Chondrocyte (in vitro differentiated cells): ENCODE measurements at regions not wholly inside any gene's neighbourhood (a gene's known extent, or its start where the extent isn't known, plus 50 kb on each side); places are given as distances from the start of the nearest gene placed in this dataset.

ENCODE experiments used
- DNase-seq: peaks from one replicate; pipeline ENCODE4 v3.0.0; 2021; ENCODE audit warnings: mixed read lengths, low spot score
- H3K27ac Mint-ChIP-seq: one replicate; pipeline ENCODE4 v1.8.0; 2021; ENCODE audit warnings: mild to moderate bottlenecking, moderate library complexity, mixed read lengths; ENCODE audit not compliant: unreplicated experiment
- H3K27me3 Mint-ChIP-seq: 2 replicates; pipeline ENCODE4 v1.8.0; 2021; ENCODE audit warnings: low read depth, mixed read lengths
- H3K36me3 Mint-ChIP-seq: 2 replicates; pipeline ENCODE4 v1.8.0; 2021; ENCODE audit warnings: low read depth, mixed read lengths
- H3K4me1 Mint-ChIP-seq: 2 replicates; pipeline ENCODE4 v1.8.0; 2021; ENCODE audit warnings: low read depth, mild to moderate bottlenecking, mixed read lengths
- H3K4me3 Mint-ChIP-seq: one replicate; pipeline ENCODE4 v1.8.0; 2021; ENCODE audit warnings: mild to moderate bottlenecking, moderate library complexity, mixed read lengths; ENCODE audit not compliant: unreplicated experiment
- H3K9me3 Mint-ChIP-seq: 2 replicates; pipeline ENCODE4 v1.8.0; 2021; ENCODE audit warnings: low read depth, mixed read lengths
- TF ChIP-seq, protein P1 (sequence below): fragments of 200-600 bp; sonication (generic); IDR thresholded peaks from 2 replicates; pipeline ENCODE4 v1.5.0; 2021; ENCODE audit warnings: antibody characterized with exemption, mild to moderate bottlenecking, moderate library complexity

DNA sequence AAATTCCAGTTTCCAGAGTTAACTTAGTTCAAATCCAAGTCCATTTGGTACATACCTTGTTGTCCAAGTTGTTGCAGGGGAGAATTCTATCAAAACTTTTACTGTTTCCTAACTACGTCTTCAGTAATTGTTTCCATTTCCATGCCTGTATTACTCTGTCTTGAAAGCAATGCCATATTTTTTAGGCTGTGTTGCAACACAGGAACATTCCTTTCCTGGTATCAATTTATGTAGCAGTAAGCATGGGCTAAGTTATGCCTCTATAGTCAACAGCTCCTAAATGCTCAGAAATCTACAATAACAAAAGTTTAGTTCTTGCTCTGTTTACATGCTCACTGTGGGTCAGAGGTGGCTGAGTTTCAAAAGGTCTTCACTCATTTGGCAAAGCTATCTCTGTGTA lies 1943.8 kb upstream of the PIK3C3 start:
- Mint-ChIP-seq H3K27me3 (no peaks in the 10 kb centered on the region), H3K27ac (no peak overlapping the region), H3K4me3 (no peak overlapping the region), H3K9me3 (no peaks in the 10 kb centered on the region), H3K4me1 (peaks cover 7% of the 10 kb centered on the region), H3K36me3 (no peaks in the 10 kb centered on the region)
- no peak for DNase-seq
- TF ChIP-seq, protein P1, sequence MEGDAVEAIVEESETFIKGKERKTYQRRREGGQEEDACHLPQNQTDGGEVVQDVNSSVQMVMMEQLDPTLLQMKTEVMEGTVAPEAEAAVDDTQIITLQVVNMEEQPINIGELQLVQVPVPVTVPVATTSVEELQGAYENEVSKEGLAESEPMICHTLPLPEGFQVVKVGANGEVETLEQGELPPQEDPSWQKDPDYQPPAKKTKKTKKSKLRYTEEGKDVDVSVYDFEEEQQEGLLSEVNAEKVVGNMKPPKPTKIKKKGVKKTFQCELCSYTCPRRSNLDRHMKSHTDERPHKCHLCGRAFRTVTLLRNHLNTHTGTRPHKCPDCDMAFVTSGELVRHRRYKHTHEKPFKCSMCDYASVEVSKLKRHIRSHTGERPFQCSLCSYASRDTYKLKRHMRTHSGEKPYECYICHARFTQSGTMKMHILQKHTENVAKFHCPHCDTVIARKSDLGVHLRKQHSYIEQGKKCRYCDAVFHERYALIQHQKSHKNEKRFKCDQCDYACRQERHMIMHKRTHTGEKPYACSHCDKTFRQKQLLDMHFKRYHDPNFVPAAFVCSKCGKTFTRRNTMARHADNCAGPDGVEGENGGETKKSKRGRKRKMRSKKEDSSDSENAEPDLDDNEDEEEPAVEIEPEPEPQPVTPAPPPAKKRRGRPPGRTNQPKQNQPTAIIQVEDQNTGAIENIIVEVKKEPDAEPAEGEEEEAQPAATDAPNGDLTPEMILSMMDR = no peak

DNA sequence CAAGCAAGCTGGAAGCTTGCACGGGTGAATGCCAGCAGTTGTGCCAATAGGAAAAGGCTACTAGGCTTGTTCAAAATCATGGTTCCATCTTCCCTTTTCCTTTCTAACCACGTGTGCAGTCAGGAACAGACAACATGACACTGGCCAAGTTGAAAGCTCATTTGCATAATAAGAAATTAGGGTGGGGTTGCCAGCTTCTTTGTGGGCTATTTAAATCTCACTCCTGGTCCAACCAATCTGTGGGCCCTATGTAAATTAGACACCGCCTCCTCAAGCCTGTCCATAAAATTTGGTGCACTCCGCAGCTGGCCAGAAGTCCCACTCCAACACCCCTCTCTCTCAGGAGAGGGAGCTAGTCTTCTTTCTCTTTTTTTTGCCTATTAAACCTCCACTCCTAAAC lies 1948.4 kb upstream of the PIK3C3 start:
- TF ChIP-seq, protein P1 = no peak
- Mint-ChIP-seq H3K27ac (no peak overlapping the region), H3K9me3 (no peaks in the 10 kb centered on the region), H3K27me3 (peaks cover 3% of the 10 kb centered on the region), H3K4me1 (no peaks in the 10 kb centered on the region), H3K36me3 (no peaks in the 10 kb centered on the region), H3K4me3 (no peak overlapping the region)
- no peak for DNase-seq

DNA sequence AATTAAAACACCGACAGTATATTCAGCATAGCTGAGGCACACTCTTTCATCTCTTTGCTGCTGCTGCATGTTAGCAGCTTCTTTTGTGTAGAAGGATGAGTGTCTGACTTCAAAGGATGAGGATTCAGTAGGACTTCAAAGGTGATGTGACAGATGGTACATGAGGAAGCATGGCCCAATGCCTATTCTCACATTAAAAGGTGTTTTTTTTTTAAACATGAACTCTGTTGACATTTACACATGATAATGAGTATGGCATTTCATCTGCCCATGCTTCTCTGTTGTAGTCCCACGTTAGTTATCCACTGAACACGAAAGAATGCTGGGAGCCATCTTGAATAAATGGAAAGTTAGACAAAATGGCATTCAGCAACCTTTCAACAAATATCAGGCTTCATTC lies 1950.8 kb upstream of the PIK3C3 start:
- Mint-ChIP-seq H3K9me3 (no peaks in the 10 kb centered on the region), H3K27ac (no peak overlapping the region), H3K4me1 (no peaks in the 10 kb centered on the region), H3K4me3 (no peak overlapping the region), H3K36me3 (no peaks in the 10 kb centered on the region), H3K27me3 (peaks cover 3% of the 10 kb centered on the region)
- DNase-seq = no peak
- TF ChIP-seq, protein P1 = no peak

DNA sequence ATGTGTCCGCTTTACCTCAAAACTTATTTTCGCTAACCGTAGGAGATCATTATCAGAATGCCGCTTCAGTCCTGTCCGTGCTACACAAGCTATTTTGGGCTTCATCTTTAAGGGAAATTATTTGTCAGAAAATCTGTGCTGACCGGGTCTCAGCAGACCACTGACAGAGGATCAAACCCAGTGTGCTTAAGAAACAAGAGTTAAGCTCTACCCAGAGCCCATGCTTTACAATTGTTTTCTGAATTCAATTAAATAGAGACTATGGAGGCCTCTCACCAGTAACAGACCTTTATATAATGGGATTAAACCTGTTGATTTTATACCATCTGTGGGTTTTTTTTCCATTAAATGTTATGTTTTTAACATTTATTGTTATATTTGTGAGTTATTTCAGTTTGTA lies 1956.7 kb upstream of the PIK3C3 start:
- no peak for DNase-seq

DNA sequence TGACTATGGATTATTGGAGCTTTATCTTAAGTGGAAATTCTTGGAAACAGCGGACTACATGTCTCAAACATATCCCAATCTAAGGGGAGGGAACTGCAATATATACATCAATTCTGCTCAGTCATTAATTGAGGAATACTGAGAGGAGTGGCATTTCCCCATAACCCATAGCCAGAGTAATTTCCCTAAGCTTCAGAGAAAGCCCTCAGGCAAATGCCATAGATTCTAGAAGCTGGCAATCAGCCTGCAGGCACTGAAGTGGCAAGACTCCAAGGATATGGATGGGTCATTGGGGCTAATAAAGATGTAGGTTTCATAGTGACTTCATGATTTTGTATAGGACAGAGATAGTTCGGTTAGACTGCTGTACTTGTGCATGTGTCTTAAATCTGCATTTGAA lies 1960.5 kb upstream of the PIK3C3 start:
- Mint-ChIP-seq H3K27ac (no peak overlapping the region), H3K9me3 (no peaks in the 10 kb centered on the region), H3K4me1 (no peaks in the 10 kb centered on the region), H3K4me3 (no peak overlapping the region), H3K36me3 (no peaks in the 10 kb centered on the region), H3K27me3 (no peaks in the 10 kb centered on the region)
- TF ChIP-seq, protein P1 = no peak
- no peak for DNase-seq

More for the DNA sequence above, 1956.7 kb upstream of the PIK3C3 start:
- Mint-ChIP-seq H3K36me3 (no peaks in the 10 kb centered on the region), H3K4me3 (no peak overlapping the region), H3K4me1 (no peaks in the 10 kb centered on the region), H3K27ac (no peak overlapping the region), H3K9me3 (no peaks in the 10 kb centered on the region), H3K27me3 (peaks cover 1% of the 10 kb centered on the region)
- TF ChIP-seq, protein P1 = no peak
